Left renal cortex interstitium (tissue), 4 donors: ENCODE measurements at regions not wholly inside any gene's neighbourhood (a gene's known extent, or its start where the extent isn't known, plus 50 kb on each side); places are given as distances from the start of the nearest gene placed in this dataset.

Source experiments
- DNase-seq, 4 donors: peaks; one replicate each; pipeline ENCODE4 v3.0.0-alpha.2; 2013; ENCODE audit warnings: low read depth in 4 of 4, low spot score in 2 of 4, missing footprints in 1 of 4

DNA sequence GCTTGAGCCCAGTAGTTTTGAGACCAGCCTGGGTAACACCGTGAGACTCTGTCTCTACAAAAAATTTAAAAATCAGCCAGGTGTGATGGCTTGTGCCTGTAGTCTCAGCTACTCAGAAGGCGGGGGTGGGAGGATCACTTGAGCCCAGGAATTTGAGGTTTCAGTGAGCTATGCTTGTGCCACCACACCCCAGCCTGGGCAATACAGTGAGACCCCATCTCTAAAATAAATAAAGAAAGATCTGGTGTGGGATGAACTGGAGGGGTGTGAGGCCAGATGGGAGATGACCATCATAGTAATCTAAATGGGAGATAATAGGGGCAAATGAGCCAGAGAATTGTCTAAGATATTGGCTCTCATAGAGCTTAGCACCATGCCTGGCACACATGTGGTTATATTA, 60.1 kb upstream of the TRABD2B start:
- no peak for DNase-seq

DNA sequence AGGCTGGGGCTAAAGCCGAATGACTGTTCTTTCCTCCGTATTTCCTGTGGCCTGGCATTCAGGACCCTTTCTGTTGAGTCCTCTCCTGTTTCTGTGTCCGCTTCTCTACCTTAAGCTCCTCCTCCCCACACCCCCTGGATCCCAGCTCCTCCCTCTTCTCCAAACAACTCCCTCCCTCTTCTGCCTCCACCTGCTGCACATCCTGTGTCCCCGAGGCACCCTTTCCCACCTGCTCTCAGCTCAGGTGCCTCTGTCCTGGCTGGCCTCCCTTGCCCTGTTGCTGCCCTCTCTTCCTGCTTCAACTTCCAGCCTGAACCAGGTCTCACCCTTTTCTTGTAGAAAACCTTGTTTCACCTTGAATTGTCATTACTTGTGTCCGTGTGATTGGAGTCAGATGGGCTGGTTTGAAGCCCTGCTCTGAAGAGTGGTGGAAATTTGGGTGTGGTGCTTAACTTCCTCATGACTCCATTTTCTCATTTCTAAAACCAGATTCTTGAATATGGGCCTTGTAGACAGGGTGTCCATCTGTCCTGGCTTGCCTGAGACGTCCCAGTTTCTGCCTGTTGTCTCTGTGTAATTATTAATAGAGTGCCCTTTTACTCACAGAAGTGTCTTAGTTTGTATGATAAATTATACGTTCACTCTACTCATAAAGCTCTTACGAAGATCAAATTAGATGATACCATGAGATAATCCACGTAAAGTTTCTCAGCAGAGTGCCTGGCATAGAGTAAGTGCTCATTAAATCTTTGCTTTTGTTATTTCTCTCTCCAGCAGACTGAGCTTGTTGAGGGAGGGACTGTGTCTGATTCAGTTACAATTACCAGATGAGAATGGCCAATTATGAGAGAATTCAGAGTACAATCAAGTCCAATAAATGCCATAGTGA, 58.9 kb upstream of the TRABD2B start:
- DNase-seq, result no peak

DNA sequence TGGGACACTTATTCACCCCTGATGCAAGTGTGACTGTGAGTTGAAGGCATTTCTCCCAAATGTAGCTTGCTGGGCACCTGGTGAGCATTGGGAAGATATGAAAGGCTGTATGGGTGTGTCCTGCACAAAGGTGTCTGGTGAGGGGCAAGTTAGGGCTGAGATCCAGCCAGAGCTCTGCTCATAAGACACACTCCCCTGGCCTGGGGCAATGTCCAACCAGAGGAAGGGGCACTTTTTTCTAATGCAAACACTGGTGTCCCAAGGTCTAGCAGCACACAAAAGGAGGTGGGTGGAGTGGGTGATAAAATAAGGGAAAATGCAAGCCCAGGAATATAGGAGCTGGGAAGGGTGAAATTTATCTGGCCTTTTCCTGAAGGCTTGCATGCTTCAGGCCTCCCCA, 57.0 kb upstream of the TRABD2B start:
- no peak for DNase-seq

DNA sequence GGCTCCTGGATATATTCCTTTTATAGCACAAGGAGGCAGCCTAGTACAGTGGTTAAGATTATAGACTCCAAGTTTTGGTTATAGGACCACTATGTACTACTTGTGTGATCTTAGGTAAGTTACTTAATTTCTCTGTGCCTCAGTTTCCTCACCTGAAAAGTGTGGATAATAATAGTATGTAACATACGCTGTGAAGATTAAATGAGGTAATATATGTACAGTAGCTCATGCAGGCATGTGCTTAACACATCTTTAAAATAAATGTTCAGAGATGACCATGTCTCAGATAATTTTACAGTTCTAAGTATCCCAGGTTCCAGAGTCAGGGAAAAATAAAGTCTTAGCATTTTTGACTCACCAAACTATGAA, 55.7 kb upstream of the TRABD2B start:
- DNase-seq, result no peak

DNA sequence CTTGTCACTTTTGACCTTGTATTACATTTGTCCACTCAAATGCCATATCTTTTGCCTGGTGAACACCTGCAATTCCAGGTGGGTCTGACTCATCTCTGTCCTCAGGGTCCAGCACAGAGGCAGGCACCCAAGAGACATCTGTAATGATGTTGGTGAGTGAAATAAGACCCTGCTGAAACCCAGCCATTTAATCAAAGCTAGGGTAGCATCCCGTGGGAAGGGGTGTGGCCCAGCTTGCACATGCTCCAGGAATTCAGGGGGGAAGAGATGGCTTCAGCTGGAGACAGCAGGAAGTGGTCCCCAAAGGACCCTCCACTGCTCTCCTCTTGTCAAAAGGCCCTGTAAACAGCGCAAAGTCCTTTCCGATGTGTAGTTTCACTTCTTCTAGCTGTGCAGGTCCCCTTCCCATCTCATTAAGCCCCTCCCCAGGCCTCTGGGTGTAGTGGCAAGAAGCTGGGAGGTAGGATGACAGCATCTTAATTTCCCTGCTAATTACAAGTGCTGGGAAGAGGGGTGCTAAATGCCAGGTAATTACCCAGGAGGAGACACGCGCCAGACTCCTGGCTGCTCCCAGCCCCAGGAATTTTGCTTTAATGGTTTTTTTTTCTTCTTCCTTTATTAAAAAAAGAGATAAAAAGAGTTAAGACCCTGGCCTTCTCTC, 54.4 kb upstream of the TRABD2B start:
- no peak for DNase-seq

DNA sequence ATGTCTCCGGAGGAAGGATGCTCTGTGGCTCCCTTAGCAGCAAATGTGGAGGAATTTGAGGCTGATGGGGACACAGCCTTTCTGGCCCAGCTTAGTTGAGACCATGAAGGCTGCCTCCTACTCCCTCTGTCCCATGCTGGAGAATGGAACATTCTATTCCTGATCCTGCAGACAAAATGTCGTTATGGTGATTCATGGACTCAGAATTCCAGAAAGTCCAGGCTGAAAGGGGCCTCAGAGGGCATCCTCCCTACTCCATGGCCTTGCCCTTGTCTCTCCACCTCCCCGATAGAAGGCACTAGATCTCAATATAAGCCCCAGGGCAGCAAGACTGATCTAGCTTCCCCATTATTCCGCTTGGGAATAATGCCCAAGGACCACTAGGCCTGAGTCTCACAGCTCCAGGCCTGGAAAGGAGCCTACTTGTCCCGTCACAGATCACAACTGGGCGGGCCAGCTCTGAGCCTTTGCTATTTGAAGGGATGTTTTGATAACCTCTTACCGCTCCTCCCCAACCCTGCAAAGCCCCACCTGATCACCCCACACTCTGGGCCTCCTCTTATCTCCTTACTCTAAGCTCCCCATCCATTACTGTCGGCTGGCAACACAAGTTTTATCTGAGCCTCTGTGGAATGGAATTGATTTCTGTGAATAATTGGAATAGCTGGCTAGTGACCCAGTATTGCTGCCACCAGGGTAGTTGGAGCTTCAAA, 52.8 kb upstream of the TRABD2B start:
- no peak for DNase-seq

DNA sequence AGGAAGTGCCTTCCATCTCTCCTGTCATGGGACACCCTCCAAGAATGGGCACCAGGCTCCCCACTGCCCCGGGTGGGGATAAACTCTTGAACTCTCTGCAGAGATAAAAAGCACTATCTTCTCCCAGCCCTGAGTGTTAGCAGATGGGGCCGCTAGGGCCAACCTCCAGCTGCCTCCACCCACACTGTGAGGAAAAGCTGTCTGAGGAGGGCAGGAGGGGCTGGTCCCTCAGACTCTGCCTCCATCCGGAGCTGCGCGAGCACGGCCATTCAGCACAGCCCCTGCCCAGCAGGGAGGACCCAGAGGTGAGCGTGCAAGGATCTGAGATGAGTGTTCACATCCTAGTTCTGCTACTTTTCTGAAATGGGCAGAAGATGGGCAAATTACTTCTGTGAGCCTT, 51.8 kb upstream of the TRABD2B start:
- DNase-seq, result no peak

DNA sequence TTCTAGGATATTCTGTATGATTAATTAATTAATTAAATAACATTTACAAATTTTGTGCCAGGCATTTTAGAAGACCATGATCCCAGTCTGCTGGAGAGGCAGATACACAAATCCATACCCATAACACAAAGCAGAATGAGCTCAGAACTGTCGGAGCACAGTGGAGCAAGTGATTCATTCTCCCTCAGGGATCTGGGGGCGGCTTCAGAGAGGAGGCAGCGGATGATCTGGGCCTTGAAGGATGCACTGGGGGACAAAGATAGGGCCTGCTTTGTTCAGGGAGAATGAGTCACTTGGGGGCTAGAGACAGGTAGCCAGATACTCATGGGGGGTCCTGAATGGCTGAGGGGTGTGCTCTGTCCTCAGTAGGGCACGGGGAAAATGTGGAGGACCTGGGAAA, 50.9 kb upstream of the TRABD2B start:
- no peak for DNase-seq

DNA sequence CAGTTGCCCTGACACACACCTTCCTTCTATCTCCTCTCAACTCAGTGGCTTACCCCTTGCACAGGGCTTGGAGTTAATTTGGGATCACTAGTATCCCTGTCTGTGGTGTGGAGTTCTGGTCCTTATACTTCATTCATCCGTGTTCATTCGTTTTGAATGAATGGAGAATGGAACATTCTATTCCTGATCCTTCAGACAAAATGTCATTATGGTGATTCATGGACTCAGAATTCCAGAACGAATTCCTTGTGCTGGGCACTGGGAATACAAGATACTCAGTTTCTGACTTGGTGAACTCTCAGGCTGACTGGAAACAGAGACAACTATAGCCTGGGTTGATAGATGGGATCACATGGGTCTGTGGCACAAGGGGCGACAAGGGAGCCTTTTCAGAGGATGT, 49.9 kb upstream of the TRABD2B start:
- DNase-seq, result no peak
